GM21737 (cell line): ENCODE measurements at regions not wholly inside any gene's neighbourhood (a gene's known extent, or its start where the extent isn't known, plus 50 kb on each side); places are given as distances from the start of the nearest gene placed in this dataset.
"Not testable (repeated sequence)": the region's sequence is repeated elsewhere in the genome, so short reads cannot be mapped to it uniquely, and the experiment has no call there.

ENCODE experiments used
- ATAC-seq: cut with Tn5 transposase; IDR thresholded peaks from one replicate; pipeline ENCODE4 v1.9.1; 2021; ENCODE audit warnings: mild to moderate bottlenecking, moderate library complexity; ENCODE audit not compliant: unreplicated experiment

DNA sequence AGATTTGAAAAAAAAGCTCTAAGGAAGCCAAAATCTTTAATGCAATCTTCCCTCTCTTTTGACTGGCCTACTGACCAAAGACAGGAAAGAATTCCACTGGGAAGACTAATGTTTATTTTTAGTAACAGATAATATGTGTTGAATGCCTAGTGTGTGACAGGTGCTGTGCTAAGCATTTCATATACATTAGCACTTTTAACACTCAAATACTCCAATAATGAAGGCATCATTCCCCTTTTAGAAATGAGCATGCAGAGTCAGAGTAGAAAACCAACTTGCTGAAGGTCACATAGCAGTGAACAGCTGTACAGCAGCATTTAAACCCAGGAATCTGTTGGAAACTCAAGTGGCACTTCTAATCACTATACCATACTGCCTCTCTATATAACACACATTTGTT lies 170.6 kb downstream of the MINAR1 start:
- no peak for ATAC-seq

DNA sequence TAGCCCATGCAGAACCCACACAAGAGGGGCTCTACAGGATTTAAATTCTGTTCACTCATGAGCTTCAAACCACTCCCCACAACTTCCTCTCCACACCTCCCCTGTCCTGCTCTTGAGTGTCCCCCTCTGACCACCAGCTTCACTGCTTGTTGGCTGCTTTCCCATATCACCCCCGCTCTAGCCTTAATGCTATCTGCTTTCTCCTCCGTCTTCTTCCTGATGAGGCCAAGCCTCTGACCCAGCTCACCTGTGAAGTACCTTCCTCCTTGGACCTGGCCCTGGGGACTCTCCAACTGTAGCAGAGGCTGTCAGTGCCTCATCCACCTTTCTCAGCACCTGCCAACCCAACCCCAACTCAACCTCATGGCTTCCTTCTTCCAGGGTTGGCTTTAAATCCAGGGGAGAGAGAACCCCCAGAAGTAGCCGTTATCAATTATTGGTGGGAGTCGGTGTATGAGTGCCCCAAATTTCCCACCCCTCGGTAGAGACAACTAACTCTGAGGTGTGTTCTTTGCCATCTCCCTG lies 174.8 kb downstream of the MINAR1 start:
- no peak for ATAC-seq

- ATAC-seq: no peak
Observed at GRCh38 chr15:79608066-79608864, 176.1 kb downstream of the MINAR1 start.

GRCh38 chr15:79609506-79609905 lies 177.4 kb downstream of the MINAR1 start:
- ATAC-seq: no peak

DNA sequence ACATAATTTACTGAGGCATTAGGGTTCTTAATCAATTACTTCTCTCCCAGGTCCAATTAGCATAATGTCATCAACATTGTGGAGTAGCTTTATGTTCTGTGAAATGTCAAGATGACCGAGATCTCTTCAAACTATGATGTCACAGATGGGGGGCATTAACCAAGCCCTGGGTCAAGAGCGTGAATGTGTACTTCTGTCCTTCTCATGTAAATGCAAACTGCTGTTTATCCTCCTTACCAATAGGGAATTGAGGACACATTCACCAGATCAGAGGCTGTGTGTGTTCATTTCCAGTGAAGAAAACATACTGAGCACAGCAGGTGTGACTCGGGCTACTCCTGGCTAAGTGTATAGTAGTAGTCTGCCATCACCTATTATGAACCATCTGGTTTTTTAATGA lies 177.9 kb downstream of the MINAR1 start:
- no peak for ATAC-seq

- no peak for ATAC-seq
Observed at GRCh38 chr15:79615754-79616153, 183.6 kb downstream of the MINAR1 start.

GRCh38 chr15:79617071-79617470 lies 184.9 kb downstream of the MINAR1 start:
- no peak for ATAC-seq

DNA sequence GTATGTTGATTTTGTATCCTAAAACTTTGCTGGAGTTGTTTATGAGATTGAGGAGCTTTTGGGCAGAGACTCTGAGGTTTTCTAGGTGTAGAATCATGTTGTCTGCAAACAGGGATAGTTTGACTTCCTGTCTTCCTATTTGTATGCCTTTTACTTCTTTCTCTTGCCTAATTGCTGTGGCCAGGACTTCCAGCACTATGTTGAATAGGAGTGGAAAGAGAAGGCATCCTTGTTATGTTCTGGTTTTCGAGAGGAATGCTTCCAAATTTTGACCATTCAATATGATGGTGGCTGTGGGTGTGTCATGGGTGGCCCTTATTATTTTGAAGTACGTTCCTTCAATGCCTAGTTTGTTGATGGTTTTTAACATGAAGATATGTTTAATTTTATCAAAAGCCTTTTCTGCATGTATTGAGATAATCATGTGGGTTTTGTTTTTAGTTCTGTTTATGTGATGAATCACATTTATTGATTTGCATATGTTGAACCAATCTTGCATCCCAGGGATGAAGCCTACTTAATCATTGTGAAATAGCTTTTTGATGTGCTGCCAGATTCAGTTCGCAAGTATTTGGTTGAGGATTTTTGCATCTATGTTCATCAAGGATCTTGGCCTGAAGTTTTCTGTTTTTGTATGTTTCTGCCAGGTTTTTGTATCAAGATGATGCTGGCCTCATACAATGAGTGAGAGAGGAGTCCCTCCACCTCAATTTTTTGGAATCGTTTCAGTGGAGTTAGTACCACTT lies 188.1 kb downstream of the MINAR1 start:
- no peak for ATAC-seq

- not testable (repeated sequence) for ATAC-seq
Observed at GRCh38 chr15:79621805-79622204, 189.7 kb downstream of the MINAR1 start.

GRCh38 chr15:79623488-79623887 lies 191.4 kb downstream of the MINAR1 start:
- no peak for ATAC-seq

- ATAC-seq: no peak
Observed at GRCh38 chr15:79629687-79630086, 197.6 kb downstream of the MINAR1 start.

GRCh38 chr15:79632457-79632856 lies 200.3 kb downstream of the MINAR1 start:
- ATAC-seq: no peak

GRCh38 chr15:79635149-79635771 lies 203.1 kb downstream of the MINAR1 start:
- ATAC-seq: no peak

DNA sequence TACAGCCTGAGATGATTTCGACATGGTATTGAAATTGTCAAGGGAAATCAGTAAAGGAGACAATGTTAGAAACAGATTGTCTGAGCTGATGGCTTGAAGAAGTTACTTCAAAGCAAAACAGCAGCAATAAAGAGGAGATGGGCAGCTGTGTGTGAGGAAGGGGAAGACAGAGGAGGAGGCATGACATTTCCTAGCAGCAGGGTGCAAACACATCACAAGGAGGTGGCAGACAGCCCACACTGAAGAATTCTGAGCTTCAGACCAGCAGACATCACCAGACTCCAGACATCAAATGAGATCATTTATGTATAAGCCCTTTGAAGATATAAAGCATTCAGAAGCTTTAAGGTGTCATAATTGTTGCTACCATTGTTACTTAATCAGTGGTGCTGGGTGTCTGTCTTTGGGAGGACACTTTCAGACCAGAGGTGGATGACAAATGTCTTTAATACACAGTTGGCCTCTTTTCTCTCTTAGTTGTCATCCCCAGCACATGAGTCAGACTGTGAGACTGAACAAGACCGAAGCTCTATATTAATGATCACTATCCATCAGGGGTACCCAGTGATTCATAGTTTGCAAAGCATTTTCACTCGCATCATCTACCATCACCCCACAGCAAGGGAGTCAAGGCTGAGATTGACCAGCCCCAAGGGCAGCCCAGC lies 203.9 kb downstream of the MINAR1 start:
- no peak for ATAC-seq

GRCh38 chr15:79640206-79640605 lies 208.1 kb downstream of the MINAR1 start:
- no peak for ATAC-seq

- no peak for ATAC-seq
Observed at GRCh38 chr15:79641841-79642240, 209.7 kb downstream of the MINAR1 start.

DNA sequence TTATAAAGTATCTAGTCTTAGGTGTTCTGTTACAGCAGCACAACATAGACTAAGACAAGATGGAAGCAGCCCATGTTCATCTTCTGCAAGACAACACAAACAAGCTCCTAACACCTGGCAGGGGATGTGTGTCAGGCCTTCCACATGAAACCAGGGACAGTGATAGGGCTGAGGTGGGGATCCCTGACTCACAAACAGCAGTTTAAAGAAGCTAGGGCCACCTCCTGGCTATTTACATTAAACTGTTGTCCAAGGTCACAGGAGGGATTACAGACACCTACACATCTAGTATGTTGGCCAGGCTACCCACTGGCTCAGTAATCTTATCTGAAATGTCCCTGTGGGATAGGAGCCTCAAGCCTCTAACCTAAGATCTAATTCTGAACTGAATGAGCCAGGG lies 211.3 kb downstream of the MINAR1 start:
- no peak for ATAC-seq

GRCh38 chr15:79644091-79644490 lies 212.0 kb downstream of the MINAR1 start:
- ATAC-seq: no peak

DNA sequence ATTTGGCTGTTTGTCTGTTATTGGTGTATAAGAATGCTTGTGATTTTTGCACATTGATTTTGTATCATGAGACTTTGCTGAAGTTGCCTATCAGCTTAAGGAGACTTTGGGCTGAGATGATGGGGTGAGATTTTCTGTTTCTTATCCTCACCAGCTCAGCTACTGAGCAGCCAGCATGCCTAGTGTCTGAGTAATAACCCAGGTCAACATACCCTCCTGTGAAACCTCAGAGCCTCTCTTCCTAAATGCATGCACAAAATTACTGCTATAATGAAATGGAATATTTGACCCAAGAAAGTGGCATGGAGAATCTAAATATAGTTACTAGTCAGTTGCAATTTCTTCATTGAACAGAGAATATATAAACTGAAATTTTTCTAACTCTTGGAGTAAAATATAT lies 220.8 kb downstream of the MINAR1 start:
- not testable (repeated sequence) for ATAC-seq

DNA sequence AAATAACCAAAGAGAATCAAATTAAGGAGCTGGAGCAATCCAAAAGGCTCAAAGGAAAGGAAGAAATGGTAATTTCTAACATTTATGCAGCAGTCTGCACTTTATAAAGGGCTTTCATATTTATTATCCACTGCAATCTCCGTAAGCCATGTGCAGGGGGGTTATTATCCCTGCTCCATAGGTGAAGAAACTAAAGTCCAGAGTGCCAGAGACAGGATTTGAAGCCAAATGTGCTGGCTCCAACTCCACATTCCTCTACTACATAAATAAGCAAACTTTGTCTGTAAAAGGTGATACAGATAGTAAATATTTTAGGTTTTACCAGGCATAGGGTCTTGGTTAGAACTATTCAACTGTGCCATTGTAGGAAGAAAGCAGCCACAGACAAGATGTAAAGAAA lies 221.4 kb downstream of the MINAR1 start:
- no peak for ATAC-seq
